Tibial artery (tissue), 4 donors: ENCODE measurements at regions not wholly inside any gene's neighbourhood (a gene's known extent, or its start where the extent isn't known, plus 50 kb on each side); places are given as distances from the start of the nearest gene placed in this dataset.

ENCODE experiments used
- DNase-seq, 2 donors: peaks; one replicate each; pipeline ENCODE4 v3.0.0-alpha.2; 2019
- H3K27ac ChIP-seq, 2 donors: fragments of 200-600 bp; sonication (generic) in 1 of 2; 1 replicate in 1 of 2; 2 replicates in 1 of 2; pipeline ENCODE4 v1.5.1; 2018 to 2019; ENCODE audit warnings: mild to moderate bottlenecking in 1 of 2
- H3K27me3 ChIP-seq, 2 donors: fragments of 200-600 bp; sonication (generic) in 1 of 2; one replicate each; pipeline versions ENCODE4 v1.5.1 to v1.6.0; 2016 to 2019
- H3K36me3 ChIP-seq, 3 donors: fragments of 200-600 bp; sonication (generic) in 2 of 3; one replicate each; pipeline ENCODE4 v1.5.1; 2016 to 2019; ENCODE audit warnings: mild to moderate bottlenecking in 2 of 3
- H3K4me1 ChIP-seq, 4 donors: fragments of 200-600 bp; sonication (generic) in 2 of 4; 1 replicate in 3 of 4; 2 replicates in 1 of 4; pipeline ENCODE4 v1.5.1; 2016 to 2019
- H3K4me3 ChIP-seq, 2 donors: fragments of 200-600 bp; sonication (generic) in 1 of 2; 1 replicate in 1 of 2; 2 replicates in 1 of 2; pipeline ENCODE4 v1.5.1; 2018 to 2019; ENCODE audit warnings: mild to moderate bottlenecking in 2 of 2
- H3K9me3 ChIP-seq, 3 donors: fragments of 200-600 bp; sonication (generic) in 1 of 3; one replicate each; pipeline ENCODE4 v1.5.1; 2016 to 2019
- intact Hi-C: fragments of 100-400 bp; cut with DNase I; formaldehyde crosslinking; loops from one replicate; pipeline ENCODE4 v1.15.0; 2023; ENCODE audit warnings: low total_unique reads
- TF ChIP-seq, protein P1 (sequence below), 2 experiments: fragments of 200-600 bp in 1 of 2; fragments of 450-650 bp in 1 of 2; IDR thresholded peaks; one replicate each; pipeline ENCODE4 v1.5.1; 2017 to 2019; ENCODE audit warnings: antibody characterized with exemption in 2 of 2, mild to moderate bottlenecking in 1 of 2, moderate library complexity in 1 of 2

- no peaks in the 10 kb centered on the region for H3K4me1 ChIP-seq
- no peaks in the 10 kb centered on the region for H3K36me3 ChIP-seq
- TF ChIP-seq, protein P1, sequence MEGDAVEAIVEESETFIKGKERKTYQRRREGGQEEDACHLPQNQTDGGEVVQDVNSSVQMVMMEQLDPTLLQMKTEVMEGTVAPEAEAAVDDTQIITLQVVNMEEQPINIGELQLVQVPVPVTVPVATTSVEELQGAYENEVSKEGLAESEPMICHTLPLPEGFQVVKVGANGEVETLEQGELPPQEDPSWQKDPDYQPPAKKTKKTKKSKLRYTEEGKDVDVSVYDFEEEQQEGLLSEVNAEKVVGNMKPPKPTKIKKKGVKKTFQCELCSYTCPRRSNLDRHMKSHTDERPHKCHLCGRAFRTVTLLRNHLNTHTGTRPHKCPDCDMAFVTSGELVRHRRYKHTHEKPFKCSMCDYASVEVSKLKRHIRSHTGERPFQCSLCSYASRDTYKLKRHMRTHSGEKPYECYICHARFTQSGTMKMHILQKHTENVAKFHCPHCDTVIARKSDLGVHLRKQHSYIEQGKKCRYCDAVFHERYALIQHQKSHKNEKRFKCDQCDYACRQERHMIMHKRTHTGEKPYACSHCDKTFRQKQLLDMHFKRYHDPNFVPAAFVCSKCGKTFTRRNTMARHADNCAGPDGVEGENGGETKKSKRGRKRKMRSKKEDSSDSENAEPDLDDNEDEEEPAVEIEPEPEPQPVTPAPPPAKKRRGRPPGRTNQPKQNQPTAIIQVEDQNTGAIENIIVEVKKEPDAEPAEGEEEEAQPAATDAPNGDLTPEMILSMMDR (IDR thresholded peaks at IDR 0.05), result no peak
- DNase-seq, result no peak
- H3K4me3 ChIP-seq, result no peak overlapping the region
- H3K9me3 ChIP-seq, result no peaks in the 10 kb centered on the region
- intact Hi-C loops, result no loop called here
- no peaks in the 10 kb centered on the region for H3K27me3 ChIP-seq
- no peak overlapping the region for H3K27ac ChIP-seq
Observed at GRCh38 chr6:105569706-105570105, 166.8 kb upstream of the PREP start.

GRCh38 chr6:105568751-105569150, 165.9 kb upstream of the PREP start:
- Histone ChIP-seq H3K4me1 (no peaks in the 10 kb centered on the region), H3K36me3 (no peaks in the 10 kb centered on the region), H3K4me3 (no peak overlapping the region), H3K27me3 (no peaks in the 10 kb centered on the region), H3K9me3 (no peaks in the 10 kb centered on the region), H3K27ac (no peak overlapping the region)
- TF ChIP-seq, protein P1 (IDR thresholded peaks at IDR 0.05), result no peak
- intact Hi-C loops, result no loop called here
- DNase-seq, result no peak

DNA sequence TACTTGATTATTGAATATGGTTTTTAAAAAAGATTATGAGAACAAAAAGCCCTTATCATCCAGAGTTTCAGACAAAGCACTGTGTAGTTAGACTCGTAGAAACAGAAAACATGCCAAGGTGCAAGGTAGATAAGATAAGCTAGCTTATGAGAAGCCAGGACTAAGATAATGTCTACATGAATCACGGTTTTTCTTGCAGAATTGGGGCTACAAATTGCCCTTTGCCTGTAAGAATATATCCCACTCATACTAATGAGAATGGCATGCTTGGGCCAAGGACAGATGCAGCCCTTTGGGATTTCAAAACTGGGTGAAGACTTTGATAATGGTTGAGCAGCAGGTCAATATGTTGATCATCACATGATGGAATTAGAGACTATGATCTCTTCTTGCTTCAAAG, 165.3 kb upstream of the PREP start:
- no peaks in the 10 kb centered on the region for H3K36me3 ChIP-seq
- intact Hi-C loops, result no loop called here
- H3K9me3 ChIP-seq, result no peaks in the 10 kb centered on the region
- no peak overlapping the region for H3K4me3 ChIP-seq
- no peak overlapping the region for H3K27ac ChIP-seq
- no peak for DNase-seq
- no peaks in the 10 kb centered on the region for H3K27me3 ChIP-seq
- TF ChIP-seq, protein P1 (IDR thresholded peaks at IDR 0.05), result no peak
- no peaks in the 10 kb centered on the region for H3K4me1 ChIP-seq

DNA sequence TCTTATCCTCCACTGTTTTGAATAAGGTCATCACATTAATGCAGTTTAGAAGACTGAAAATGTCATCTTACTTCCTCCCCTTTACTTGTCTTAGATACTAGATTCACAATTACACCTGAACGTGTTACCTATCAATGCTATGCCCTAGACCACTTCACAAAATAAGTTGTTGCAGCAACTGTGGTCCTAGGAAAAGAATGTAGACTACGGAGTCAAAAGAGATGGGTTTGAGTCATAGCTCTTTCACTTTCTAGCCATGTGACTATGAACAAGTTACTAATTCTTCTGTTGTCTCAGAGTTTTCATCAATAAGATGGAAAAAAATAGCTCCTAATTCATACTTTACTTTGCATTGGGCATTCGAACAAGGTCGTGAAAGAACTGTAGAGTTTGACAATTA, 164.3 kb upstream of the PREP start:
- no peak overlapping the region for H3K4me3 ChIP-seq
- no peak overlapping the region for H3K27ac ChIP-seq
- intact Hi-C loops, result no loop called here
- no peak for DNase-seq
- no peaks in the 10 kb centered on the region for H3K36me3 ChIP-seq
- TF ChIP-seq, protein P1 (IDR thresholded peaks at IDR 0.05), result no peak
- H3K27me3 ChIP-seq, result no peaks in the 10 kb centered on the region
- no peaks in the 10 kb centered on the region for H3K4me1 ChIP-seq
- no peaks in the 10 kb centered on the region for H3K9me3 ChIP-seq

GRCh38 chr6:105566503-105566902, 163.6 kb upstream of the PREP start:
- TF ChIP-seq, protein P1 (IDR thresholded peaks at IDR 0.05), result no peak
- H3K36me3 ChIP-seq, result no peaks in the 10 kb centered on the region
- intact Hi-C loops, result no loop called here
- no peaks in the 10 kb centered on the region for H3K4me1 ChIP-seq
- DNase-seq, result no peak
- H3K27ac ChIP-seq, result no peak overlapping the region
- no peak overlapping the region for H3K4me3 ChIP-seq
- H3K9me3 ChIP-seq, result no peaks in the 10 kb centered on the region
- H3K27me3 ChIP-seq, result no peaks in the 10 kb centered on the region
